Testis (tissue), 2 donors: ENCODE measurements at regions not wholly inside any gene's neighbourhood (a gene's known extent, or its start where the extent isn't known, plus 50 kb on each side); places are given as distances from the start of the nearest gene placed in this dataset.

Experiments used
- POLR2A ChIP-seq: fragments of 450-650 bp; IDR thresholded peaks from one replicate; pipeline ENCODE4 v1.6.1; 2017; ENCODE audit warnings: antibody characterized with exemption, mild to moderate bottlenecking, moderate library complexity
- TF ChIP-seq, protein P1 (sequence below), 3 experiments: fragments of 450-650 bp in 2 of 3; fragments of 200-600 bp in 1 of 3; sonication (generic) in 1 of 3; IDR thresholded peaks; one replicate each; pipeline ENCODE4 v1.5.1; 2016 to 2019; ENCODE audit warnings: antibody characterized with exemption in 3 of 3, mild to moderate bottlenecking in 2 of 3, moderate library complexity in 1 of 3

DNA sequence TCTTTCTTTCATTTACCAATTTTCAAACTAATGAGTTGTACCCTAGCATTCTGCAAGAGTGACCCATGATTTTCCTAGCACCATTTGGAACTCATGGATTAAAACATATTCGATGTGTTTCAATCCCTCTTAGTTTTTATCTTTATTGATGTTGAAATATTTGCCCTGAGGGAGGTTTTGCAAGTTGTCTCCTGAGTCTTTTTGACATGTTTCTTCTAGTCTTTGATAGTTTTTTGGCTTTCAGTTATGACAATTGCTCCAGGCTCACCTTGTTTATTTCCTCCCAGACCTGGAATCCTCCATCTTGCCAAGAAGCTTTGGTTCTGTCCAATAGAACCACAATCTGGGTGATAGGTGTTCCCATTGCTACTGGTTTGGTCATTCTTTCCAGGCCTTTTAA is 327.8 kb downstream of the WDR11 start:
- TF ChIP-seq, protein P1, sequence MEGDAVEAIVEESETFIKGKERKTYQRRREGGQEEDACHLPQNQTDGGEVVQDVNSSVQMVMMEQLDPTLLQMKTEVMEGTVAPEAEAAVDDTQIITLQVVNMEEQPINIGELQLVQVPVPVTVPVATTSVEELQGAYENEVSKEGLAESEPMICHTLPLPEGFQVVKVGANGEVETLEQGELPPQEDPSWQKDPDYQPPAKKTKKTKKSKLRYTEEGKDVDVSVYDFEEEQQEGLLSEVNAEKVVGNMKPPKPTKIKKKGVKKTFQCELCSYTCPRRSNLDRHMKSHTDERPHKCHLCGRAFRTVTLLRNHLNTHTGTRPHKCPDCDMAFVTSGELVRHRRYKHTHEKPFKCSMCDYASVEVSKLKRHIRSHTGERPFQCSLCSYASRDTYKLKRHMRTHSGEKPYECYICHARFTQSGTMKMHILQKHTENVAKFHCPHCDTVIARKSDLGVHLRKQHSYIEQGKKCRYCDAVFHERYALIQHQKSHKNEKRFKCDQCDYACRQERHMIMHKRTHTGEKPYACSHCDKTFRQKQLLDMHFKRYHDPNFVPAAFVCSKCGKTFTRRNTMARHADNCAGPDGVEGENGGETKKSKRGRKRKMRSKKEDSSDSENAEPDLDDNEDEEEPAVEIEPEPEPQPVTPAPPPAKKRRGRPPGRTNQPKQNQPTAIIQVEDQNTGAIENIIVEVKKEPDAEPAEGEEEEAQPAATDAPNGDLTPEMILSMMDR (IDR thresholded peaks at IDR 0.05), result no peak
- TF ChIP-seq POLR2A, result no peak
